HG03039 (cell line): ENCODE measurements at regions not wholly inside any gene's neighbourhood (a gene's known extent, or its start where the extent isn't known, plus 50 kb on each side); places are given as distances from the start of the nearest gene placed in this dataset.
"Not testable (repeated sequence)": the region's sequence is repeated elsewhere in the genome, so short reads cannot be mapped to it uniquely, and the experiment has no call there.

Source experiments
- ATAC-seq: cut with Tn5 transposase; IDR thresholded peaks from one replicate; pipeline ENCODE4 v1.9.1; 2021; ENCODE audit warnings: mild to moderate bottlenecking, moderate library complexity; ENCODE audit not compliant: unreplicated experiment

GRCh38 chr2:193841384-193842150, 1646.8 kb upstream of the TMEFF2 start:
- ATAC-seq, result no peak

GRCh38 chr2:193837111-193837738, 1642.5 kb upstream of the TMEFF2 start:
- no peak for ATAC-seq

- ATAC-seq, result not testable (repeated sequence)
Observed at GRCh38 chr2:193836424-193837006, 1641.8 kb upstream of the TMEFF2 start.

GRCh38 chr2:193833895-193834294, 1639.2 kb upstream of the TMEFF2 start:
- ATAC-seq, result not testable (repeated sequence)

GRCh38 chr2:193824474-193824873, 1629.7 kb upstream of the TMEFF2 start:
- no peak for ATAC-seq

GRCh38 chr2:193818801-193819499, 1624.2 kb upstream of the TMEFF2 start:
- ATAC-seq, result no peak

- no peak for ATAC-seq
Observed at GRCh38 chr2:193816008-193816407, 1621.3 kb upstream of the TMEFF2 start.

GRCh38 chr2:193810533-193810932, 1615.8 kb upstream of the TMEFF2 start:
- ATAC-seq, result no peak

- no peak for ATAC-seq
Observed at GRCh38 chr2:193808877-193809276, 1614.1 kb upstream of the TMEFF2 start.

- no peak for ATAC-seq
Observed at GRCh38 chr2:193806088-193806774, 1611.5 kb upstream of the TMEFF2 start.

GRCh38 chr2:193796847-193797246, 1602.1 kb upstream of the TMEFF2 start:
- no peak for ATAC-seq

- no peak for ATAC-seq
Observed at GRCh38 chr2:193793914-193794313, 1599.2 kb upstream of the TMEFF2 start.

GRCh38 chr2:193783681-193784080, 1588.9 kb upstream of the TMEFF2 start:
- ATAC-seq, result no peak

- no peak for ATAC-seq
Observed at GRCh38 chr2:193778293-193778692, 1583.6 kb upstream of the TMEFF2 start.

GRCh38 chr2:193776988-193777387, 1582.3 kb upstream of the TMEFF2 start:
- no peak for ATAC-seq

GRCh38 chr2:193774166-193774565, 1579.4 kb upstream of the TMEFF2 start:
- no peak for ATAC-seq

- no peak for ATAC-seq
Observed at GRCh38 chr2:193751299-193751698, 1556.6 kb upstream of the TMEFF2 start.

GRCh38 chr2:193749485-193749884, 1554.8 kb upstream of the TMEFF2 start:
- ATAC-seq, result no peak

- ATAC-seq, result no peak
Observed at GRCh38 chr2:193743089-193743488, 1548.4 kb upstream of the TMEFF2 start.

- ATAC-seq, result no peak
Observed at GRCh38 chr2:193738892-193739291, 1544.2 kb upstream of the TMEFF2 start.

- no peak for ATAC-seq
Observed at GRCh38 chr2:193712912-193713311, 1518.2 kb upstream of the TMEFF2 start.
